HG02884 (cell line): ENCODE measurements at regions not wholly inside any gene's neighbourhood (a gene's known extent, or its start where the extent isn't known, plus 50 kb on each side); places are given as distances from the start of the nearest gene placed in this dataset.
"Not testable (repeated sequence)": the region's sequence is repeated elsewhere in the genome, so short reads cannot be mapped to it uniquely, and the experiment has no call there.

Source experiments
- ATAC-seq: cut with Tn5 transposase; IDR thresholded peaks from one replicate; pipeline ENCODE4 v1.9.1; 2021; ENCODE audit warnings: mild to moderate bottlenecking, moderate library complexity; ENCODE audit not compliant: unreplicated experiment

DNA sequence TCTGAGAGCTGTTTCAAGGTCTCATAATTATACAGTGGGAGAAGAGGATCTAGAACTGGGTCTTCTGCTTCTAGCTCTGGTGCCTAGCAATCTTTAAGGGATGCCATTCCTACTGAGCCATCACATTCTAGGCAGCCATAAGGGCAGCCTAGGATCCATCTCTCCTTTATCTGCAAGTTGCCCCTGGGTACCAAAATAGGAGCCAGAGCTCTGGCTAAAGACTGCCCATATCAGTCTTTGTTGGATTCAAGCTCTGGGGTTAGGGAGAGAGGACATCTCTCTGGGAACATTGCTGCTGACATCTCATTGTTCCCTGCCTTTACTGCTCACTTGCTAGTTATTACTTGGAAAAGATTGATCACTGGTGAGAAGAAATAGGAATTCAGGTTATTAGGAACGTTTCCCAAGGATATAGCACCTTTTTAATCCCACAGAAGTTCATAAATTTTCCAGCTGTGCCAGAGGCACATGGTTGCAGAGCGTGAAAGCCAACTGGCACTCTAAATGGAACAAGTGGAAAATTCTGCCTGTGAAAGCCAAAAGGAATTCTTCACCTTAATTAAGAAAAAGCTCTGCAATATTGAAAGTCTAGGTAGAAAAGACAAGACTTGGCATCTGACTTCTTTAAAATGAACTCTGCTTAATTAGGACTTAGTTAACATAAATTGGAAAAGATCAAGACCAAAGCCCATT is 102.2 kb downstream of the CDC42EP3 start:
- ATAC-seq, result no peak

DNA sequence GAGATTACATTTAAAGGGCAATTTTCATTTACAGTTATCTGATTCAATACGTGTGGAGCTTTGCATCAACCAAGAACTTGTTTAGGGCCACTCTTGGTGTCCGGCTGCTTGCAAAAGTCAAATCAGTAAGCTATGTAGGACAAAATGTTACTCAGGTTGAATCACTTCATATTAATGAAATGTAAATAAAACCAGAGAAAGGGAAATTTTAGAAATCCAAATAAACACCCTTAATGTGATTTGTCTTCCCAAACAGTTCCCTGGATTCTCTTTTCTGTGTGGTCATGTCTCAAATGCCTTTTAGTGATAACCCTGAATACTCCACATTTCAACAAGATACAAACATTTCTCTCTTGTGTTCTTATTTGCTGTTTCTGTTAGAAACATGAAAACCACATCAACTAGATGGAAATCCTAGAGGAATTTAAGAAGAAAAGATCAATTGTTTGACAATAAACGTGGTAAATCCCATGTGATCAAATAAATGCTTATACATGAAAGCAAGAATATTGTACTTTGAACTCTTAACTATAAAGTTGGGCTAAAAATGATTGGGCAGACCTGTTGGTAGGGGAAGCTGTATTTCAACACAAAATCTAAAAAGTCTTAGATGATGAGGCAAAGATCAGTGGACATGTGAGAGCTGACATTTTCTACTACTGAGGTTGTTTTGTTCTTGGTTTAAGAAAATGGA is 101.3 kb downstream of the CDC42EP3 start:
- no peak for ATAC-seq

DNA sequence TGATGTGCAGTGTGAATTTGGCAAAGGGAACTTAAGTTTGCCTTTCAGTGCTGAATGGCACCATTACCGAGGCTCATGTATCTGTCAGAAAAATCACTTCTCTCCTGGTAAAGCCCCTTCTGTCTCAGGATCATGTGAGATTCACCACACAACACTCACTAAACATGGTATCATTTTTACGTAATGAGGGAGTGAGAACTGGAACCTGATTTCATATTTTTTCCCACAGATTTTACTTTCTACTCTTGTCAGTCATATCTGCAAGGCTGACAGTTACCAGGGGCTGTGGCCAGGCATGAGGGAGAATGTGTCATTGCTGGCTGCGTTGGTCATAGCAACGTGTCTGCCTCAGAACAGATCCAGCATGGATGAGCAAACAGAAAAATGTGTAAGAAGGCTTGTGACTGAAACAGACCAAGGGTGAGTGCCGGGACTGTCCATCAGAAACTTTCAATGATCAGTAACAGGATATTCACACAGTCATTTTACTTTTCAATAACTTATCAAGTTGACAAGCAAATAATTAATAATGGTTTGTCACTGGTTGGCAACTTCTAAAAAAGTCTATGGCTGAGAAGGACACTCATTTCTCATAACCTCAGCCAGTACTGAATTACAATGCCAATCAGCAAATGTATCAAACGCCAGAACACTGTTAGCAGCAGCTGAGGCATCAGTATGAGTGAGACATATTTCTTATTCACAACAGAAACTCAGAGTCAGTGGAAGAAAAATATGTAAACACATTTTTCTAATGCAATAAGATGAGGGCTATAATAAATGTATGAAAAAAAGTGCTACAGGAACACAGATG is 100.5 kb downstream of the CDC42EP3 start:
- ATAC-seq, result peak; percentile 83

DNA sequence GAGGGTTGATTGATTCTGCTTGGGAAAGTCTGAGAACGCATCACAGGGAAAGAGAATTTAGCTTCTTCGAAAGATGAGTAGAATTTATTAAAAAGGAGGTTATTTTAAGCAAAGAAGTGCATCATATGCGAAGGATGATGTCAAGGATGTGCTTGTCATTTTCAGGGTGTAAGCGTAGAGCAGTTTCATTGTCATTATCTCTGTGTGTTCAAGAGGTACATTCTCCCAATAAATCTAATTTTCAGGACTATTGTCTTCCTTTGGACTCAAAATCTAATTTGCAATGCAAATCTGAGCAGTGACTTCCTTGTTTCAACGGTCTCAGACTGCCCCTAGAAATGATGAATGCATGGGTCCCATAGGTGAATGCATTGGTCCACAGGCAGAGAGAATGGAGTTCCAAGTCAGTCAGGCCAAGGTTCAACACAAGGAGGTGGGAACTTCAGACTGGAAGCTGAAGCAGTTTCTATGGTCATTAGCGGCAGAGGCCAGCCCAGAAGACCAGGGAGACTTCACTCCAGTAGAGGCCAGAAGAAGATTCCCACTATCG is 99.8 kb downstream of the CDC42EP3 start:
- ATAC-seq, result no peak

DNA sequence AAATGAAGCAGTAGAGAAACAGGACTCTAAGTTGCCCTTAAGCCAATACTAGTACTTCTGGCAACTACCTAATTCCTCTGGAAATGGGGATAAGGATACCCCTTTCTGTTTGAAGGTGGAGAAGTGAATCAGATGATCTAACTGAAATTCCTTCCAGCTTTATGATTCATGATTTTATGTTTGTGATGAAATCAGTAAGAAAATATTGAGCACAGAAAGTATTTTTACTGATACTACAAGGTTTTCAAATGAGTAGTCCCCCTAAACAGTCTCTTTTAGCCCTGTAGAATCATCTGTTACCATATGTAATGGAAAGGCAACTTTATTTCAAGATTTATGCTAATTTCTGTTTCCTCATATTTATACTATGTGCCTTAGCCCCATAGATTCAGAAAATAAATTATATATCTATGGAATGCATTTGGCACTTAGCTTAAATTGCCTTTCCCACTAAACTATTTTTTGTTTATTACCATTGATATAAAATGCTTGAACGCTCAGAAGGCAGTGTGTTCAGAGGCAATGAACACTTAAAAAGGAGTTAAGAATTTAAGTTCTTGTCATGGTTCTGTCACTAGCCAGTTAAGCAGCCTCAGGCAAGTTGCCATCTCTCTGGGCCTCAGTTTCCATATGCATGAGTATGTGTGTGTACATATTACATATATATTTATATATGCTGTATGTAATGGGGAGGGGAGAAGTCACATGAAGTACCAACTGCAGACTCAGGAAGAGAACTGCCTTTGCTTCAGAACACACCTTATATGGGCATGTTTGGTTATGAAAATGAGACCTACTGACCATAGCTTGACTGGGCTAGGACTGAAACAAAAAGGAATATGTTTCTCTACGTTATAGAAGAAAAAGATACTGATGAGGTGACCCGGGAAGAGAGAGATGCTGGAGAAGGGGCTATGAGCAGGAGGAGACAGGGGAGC is 97.7 kb downstream of the CDC42EP3 start:
- peak; percentile 58 for ATAC-seq

DNA sequence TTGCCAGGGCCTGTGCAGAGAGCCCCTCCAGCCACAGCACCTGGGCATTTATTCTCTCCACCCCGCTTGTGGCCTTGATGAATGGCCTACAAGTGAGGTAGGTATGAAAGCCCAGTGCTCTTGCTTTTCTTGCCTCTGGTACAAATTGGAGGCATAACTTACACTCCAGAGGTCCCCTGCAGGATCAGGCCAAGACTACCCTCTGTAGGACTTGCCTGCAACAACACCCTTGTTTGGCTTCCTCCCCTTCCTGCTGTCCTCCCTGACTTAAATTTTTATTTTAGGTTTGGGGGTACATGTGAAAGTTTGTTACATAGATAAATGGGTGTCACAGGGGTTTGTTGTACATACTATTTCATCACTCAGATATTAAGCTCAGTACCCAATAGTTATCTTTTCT is 95.7 kb downstream of the CDC42EP3 start:
- ATAC-seq, result no peak

DNA sequence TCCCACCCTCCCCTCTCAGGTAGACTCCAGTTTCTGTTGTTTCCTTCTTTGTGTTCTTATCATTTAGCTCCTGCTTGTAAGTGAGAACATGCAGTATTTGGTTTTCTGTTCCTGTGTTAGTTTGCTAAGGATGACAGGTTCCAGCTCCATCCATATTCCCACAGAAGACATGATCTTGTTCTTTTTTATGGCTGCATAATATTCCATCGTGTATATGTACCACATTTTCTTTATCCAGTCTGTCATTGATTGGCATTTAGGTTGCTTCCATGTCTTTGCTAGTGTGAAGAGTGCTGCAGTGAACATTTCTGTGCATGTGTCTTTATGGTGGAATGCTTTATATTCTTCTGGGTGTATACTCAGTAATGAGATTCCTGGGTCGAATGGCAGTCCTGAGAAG is 95.2 kb downstream of the CDC42EP3 start:
- not testable (repeated sequence) for ATAC-seq

DNA sequence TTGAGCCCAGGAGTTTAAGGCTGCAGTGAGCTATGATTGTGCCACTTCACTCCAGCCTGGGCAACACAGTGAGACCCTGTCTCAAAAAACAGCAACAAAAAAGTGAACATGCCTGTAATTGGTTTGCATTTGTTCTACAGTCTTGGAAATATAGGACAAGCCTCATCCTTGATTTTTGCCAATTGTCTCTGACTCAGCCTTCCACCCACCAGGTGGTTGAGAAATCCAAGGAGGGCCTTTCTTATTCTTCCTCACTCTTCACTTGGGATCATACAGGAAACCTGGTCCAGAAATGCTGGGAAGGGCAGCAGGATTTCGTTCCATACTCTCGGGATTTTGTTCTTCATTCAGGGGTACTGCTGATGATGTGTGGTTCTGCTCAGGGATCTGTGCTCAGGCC is 94.6 kb downstream of the CDC42EP3 start:
- no peak for ATAC-seq

DNA sequence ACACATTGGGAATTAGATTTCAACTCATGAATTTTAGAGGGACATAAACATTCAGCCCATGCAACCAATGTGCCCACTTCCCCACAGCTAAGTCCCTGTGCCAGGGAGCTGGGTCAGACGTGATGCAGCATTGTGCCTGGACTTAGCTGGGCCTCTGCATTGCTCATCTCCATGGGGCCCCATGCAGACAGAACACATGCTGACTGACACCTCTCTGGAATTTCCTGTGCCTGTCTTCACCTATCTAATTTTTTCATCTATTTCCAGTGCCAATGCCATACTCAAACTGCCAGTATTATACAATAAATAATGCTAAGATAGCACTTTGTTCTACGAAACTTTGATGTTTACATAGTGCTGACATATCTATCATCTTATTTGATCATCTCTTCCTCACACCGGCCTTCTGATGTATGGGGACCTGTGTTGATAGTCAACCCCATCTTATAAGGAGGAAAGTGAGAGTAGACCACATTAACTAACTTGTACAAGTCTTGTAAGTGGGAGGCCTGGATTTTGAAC is 92.2 kb downstream of the CDC42EP3 start:
- no peak for ATAC-seq

DNA sequence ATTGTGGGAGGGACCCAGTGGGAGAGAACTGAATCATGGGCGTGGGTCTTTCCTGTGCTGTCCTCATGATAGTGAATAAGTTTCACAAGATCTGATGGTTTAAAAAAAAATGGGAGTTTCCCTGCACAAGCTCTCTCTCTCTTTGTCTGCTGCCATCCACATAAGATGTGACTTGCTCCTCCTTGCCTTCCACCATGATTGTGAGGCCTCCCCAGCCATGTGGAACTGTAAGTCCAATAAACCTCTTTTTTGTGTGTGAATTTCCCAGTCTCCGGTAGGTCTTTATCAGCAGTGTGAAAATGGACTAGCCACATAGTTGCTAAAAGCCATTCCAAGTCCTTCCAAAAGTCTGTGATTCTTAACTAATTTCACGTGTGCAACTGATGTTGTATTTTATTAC is 91.5 kb downstream of the CDC42EP3 start:
- ATAC-seq, result not testable (repeated sequence)

DNA sequence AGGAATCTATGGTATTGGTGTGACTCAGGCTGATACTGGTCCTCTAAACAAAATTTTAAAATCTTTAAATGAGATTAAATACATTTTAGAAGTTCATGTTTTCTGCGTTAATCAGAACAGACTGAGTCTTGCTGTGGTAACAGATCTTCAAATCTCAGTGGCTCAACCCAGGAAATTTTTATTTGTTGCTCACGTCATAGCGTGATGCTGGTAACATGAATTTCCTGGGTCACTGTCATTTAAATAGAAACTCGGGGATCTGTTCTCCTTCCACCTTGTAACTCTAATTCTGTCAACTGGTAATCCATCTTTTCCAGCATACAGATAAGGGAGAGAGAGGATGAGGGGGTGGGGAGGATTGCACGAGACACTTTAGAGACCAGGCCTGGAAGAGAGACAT is 90.0 kb downstream of the CDC42EP3 start:
- no peak for ATAC-seq

DNA sequence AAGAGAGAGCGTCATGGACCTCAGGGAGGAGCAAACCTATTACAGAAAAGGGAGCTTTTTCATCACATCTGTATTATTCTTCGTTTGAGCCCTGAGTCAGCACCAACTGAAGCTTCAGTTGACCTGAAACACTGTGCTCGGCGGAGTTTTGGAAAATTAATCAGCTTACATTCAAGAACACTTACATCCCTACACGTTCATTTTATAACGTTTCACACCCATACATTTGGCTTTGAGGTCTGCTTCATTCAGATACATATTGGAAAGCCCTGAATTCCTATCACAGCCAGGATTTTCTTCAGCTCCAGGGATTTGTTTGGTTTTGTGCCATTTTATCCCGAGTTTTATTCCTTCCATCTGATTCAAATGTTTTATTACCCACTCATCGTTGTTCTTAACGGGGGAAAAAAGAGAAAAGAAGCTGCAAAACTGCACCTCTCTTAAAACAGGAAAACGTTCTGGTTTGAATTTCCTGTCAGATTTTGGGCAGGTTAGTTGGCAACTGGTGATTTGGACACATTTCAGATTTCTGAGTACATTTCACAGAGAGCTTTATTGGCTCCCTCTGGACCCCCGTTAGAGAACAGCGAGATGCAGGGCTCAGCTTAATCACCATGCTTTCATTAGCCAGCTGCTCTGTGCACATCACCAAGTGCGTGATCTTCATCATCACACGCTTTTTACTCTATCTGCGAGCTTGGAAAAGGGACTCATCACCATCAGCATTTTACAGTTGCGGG is 88.8 kb downstream of the CDC42EP3 start:
- ATAC-seq, result no peak

DNA sequence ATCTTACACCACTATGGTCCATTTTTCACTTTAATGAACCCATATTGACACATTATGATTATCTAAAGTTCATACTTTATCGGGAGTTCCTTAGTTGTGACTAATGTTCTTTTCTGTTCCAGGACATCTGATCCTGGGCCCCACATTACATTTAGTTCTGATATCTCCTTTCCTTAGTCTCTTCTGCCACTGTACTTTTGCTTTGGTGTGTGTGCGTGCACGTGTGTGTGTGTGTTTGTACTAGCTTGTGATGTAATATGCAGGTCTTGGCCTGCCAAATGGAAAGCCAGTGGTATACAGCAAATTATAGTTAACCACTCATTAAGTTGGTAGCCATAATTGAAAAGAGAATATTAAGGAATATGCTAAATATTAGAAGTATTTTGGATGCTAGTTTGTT is 88.0 kb downstream of the CDC42EP3 start:
- ATAC-seq, result no peak

DNA sequence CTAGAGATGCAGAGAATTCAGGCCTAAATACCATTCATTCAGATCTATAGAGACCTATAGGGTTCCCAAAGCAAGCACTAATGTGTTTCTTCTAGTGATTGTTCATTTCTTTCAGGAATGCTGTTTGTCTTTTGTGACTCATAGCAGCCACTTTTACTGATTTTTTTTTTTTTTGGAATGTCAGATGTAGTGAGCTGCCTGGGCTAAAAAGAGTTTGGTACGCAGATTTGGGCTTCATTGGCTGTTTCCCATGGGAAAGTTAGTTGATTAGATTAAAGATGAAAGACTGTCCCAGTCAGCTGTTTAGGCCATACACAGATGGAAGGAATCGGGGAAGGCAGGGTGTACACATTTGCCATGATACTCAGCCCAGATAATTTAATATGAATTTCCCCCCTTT is 87.6 kb downstream of the CDC42EP3 start:
- no peak for ATAC-seq

DNA sequence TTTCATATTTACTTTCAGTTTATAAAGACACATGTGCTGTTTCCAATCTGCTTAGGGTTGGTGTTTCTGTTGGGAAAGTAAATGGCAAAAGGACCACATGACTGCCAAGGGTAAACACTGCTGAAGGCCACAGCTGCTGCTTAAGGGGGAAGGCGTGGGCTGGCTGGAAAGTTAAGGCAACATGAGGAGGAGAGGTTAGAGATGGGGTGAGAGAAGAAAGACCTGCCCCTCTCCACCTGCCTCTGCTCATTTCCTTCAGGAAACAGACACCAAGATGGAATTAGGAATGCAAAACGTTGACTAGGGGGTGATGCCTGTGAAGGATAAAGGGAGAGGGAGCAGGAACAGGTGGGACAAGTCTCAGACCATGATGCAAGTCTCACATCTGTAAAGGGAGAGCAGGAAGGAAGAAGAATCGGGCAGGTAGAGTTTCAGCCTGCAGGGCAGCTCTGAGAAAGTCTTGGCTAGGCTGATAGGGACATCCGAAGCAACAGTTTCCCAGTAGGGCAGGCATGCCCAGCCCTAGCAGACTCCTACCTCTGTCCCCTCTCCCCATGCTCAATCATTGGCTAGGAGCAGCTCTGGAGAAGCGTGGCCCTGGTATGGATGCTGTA is 86.0 kb downstream of the CDC42EP3 start:
- peak; percentile 49 for ATAC-seq

DNA sequence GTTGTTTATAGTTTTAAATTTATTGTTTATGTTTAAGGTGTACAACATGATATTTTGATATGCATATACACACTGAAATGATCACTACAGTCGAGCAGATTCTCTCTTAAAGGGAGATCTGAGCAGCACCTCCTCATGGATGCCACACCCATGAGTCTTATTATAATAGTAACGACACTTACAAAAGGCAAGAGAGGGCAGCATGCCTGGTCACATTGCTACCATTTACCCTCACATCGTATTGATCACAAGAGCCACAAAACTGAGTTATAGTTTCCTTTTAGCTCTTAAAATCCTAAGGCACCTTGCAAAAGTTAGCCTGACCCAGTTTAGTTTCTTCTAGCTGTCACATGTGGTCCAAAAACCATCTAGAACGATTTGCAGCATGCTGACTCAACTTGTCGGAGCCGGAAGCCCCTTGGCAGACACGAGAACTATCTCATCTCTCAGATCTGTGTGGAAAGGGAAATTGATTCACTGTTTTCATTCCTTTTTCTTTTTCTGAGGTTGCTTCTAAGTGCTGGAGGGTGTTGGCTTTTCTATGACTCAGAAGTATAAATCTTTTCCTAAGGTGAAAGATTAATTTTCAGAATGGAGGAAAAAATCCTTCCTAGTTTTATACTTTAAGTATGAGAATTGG is 85.3 kb downstream of the CDC42EP3 start:
- no peak for ATAC-seq

DNA sequence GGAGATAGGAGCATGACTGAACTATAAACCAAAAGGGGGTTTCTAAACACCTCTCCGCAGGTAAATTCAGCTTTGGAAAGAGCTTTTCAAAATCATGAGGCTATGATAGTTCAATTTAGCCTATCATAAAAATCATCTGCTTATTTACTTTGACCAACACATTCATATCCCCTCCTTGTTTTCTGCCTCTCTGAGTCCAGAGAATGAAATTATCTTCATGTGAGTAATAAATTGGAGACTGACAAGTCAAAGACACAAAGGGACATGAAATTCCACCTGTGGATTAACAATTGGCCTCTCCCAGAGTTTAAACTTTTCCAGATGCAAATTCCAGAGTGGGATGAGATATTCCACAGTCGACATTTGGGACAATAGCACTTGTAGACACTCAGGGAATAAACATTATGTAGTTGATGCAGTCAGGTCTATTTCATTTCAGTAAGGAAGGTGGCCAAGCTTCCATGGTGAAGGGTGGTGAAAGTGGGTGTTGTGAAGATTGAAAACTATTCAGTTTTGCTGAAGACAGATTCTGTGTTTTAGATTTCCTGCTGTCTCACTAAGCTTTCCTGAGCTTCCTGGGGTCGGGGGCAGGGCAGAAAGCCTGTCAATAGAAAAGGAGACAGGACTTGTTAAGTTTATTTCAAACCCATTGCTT is 84.7 kb downstream of the CDC42EP3 start:
- ATAC-seq, result no peak

DNA sequence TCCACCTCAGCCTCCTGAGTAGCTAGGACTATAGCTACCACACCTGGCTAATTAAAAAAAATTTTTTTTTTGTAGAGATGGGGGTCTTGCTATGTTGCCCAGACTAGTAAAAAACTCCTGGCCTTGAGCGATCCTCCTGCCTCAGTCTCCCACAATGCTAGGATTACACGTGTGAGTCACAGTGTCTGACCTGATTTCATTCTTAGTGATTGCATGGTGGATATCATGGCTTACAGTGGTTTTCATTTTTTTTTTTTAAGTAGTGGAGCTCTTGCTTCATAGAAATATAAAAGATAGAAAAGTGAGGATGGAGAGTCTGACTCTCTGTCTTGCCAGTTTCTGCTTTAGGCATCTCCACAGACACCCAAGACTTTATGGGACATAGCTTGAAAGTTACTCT is 83.6 kb downstream of the CDC42EP3 start:
- no peak for ATAC-seq
